ENCODE measurements at regions not wholly inside any gene's neighbourhood (a gene's known extent, or its start where the extent isn't known, plus 50 kb on each side); places are given as distances from the start of the nearest gene placed in this dataset.

- no peak for TF ChIP-seq POLR2A (IDR thresholded peaks at IDR 0.05)
- TF ChIP-seq, protein P1, sequence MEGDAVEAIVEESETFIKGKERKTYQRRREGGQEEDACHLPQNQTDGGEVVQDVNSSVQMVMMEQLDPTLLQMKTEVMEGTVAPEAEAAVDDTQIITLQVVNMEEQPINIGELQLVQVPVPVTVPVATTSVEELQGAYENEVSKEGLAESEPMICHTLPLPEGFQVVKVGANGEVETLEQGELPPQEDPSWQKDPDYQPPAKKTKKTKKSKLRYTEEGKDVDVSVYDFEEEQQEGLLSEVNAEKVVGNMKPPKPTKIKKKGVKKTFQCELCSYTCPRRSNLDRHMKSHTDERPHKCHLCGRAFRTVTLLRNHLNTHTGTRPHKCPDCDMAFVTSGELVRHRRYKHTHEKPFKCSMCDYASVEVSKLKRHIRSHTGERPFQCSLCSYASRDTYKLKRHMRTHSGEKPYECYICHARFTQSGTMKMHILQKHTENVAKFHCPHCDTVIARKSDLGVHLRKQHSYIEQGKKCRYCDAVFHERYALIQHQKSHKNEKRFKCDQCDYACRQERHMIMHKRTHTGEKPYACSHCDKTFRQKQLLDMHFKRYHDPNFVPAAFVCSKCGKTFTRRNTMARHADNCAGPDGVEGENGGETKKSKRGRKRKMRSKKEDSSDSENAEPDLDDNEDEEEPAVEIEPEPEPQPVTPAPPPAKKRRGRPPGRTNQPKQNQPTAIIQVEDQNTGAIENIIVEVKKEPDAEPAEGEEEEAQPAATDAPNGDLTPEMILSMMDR (IDR thresholded peaks at IDR 0.05), result no peak
These were observed 167.0 kb upstream of the CDKN2B start for GRCh38 chr9:22175972-22176545.

Data from esophagus squamous epithelium (tissue), 4 donors.